Heart right ventricle (tissue), 16 donors: ENCODE measurements at regions not wholly inside any gene's neighbourhood (a gene's known extent, or its start where the extent isn't known, plus 50 kb on each side); places are given as distances from the start of the nearest gene placed in this dataset.
"Not testable (repeated sequence)": the region's sequence is repeated elsewhere in the genome, so short reads cannot be mapped to it uniquely, and the experiment has no call there.

Experiments used
- ATAC-seq, 8 donors: fragments of 200-7000 bp; cut with Tn5 transposase; one replicate each; pipeline ENCODE4 v1.9.1; 2020; ENCODE audit warnings: mild to moderate bottlenecking in 8 of 8, moderate library complexity in 8 of 8, moderate number of reproducible peaks in 1 of 8
- DNase-seq, 2 donors: peaks; one replicate each; pipeline ENCODE4 v3.0.0-alpha.2; 2020
- H3K27ac ChIP-seq, 10 donors: fragments of 200-600 bp; sonication (generic) in 2 of 10; one replicate each; pipeline versions ENCODE4 v1.5.0 to v1.8.0; 2020 to 2022; ENCODE audit warnings: mild to moderate bottlenecking in 3 of 10
- H3K27me3 ChIP-seq, 7 donors: fragments of 200-600 bp; one replicate each; pipeline ENCODE4 v1.8.0; 2021 to 2022; ENCODE audit warnings: mild to moderate bottlenecking in 2 of 7
- H3K36me3 ChIP-seq, 9 donors: fragments of 200-600 bp; sonication (generic) in 1 of 9; one replicate each; pipeline versions ENCODE4 v1.5.0 to v1.8.0; 2020 to 2022; ENCODE audit warnings: mild to moderate bottlenecking in 2 of 9
- H3K4me1 ChIP-seq, 9 donors: fragments of 200-600 bp; sonication (generic) in 1 of 9; one replicate each; pipeline versions ENCODE4 v1.5.0 to v1.8.0; 2020 to 2022; ENCODE audit warnings: mild to moderate bottlenecking in 4 of 9
- H3K4me3 ChIP-seq, 10 donors: fragments of 200-600 bp; sonication (generic) in 2 of 10; one replicate each; pipeline versions ENCODE4 v1.5.0 to v1.8.0; 2020 to 2022; ENCODE audit warnings: mild to moderate bottlenecking in 7 of 10, moderate library complexity in 2 of 10
- H3K9me3 ChIP-seq, 11 donors: fragments of 200-600 bp in 10 of 11; sonication (generic) in 2 of 11; one replicate each; pipeline versions ENCODE4 v1.5.0 to v1.8.0; 2013 to 2022; ENCODE audit warnings: mild to moderate bottlenecking in 2 of 11, control low read depth in 1 of 11, moderate library complexity in 1 of 11
- WGBS, 2 donors: extraction: QIAGEN DNeasy Blood & Tissue Kit; methylation state at CpG; one replicate each; pipeline ENCODE4 v1.1.7; 2013; ENCODE audit warnings: inconsistent platforms in 1 of 2; 5-methylcytosine and 5-hydroxymethylcytosine counted together
- intact Hi-C, 10 donors: fragments of 100-400 bp; cut with DNase I; formaldehyde crosslinking; loops; one replicate each; pipeline versions ENCODE4 v1.11.1 to v1.14.2; 2022
- TF ChIP-seq, protein P1 (sequence below), 9 donors: fragments of 200-600 bp; sonication (generic) in 2 of 9; IDR thresholded peaks; one replicate each; pipeline versions ENCODE4 v1.5.0 to v1.8.0; 2021 to 2022; ENCODE audit warnings: antibody characterized with exemption in 9 of 9, mild to moderate bottlenecking in 5 of 9, moderate library complexity in 1 of 9
- donor health status: Arrhythmogenic right ventricular cardiomyopathy.
- donor health status: ischemic (EF 13 %, LVEDD 7.1; RV severe dilation, severe dysfunction).
- donor health status: healthy with polysubstance abuse.
- donor health status: DM: no; HTN: yes; CAD: no.
- donor health status: DM: no; HTN: no; CAD: no.
- donor health status: ischemic (EF 25% LVEDD 6.9; RV normal size, moderate dysfunction).
- donor health status: ischemic (EF 25% LVEDD 5.7; RV mildly dilated, moderate dysfunction).
- donor health status: healthy.
- donor health status: DM: yes; HTN: yes; CAD: no.
- donor health status: Ischemic cardiomyopathy.
- donor health status: ischemic (EF 35%, LVEDD 5.7; RV mildly dilated, moderate dysfunction).
- donor health status: nonischemic (EF 11% LVEDD 7.7; RV severe dilation, severe dysfunction).
- donor health status: DM: yes; HTN: yes; CAD: no.
- donor health status: PGD.
- donor health status: ischemic (EF 29% LVEDD 5.4; RV normal size, mild dysfunction).
- donor health status: nonischemic (EF 23%, LVEDD 6.1; RV moderate dilation, normal function).

DNA sequence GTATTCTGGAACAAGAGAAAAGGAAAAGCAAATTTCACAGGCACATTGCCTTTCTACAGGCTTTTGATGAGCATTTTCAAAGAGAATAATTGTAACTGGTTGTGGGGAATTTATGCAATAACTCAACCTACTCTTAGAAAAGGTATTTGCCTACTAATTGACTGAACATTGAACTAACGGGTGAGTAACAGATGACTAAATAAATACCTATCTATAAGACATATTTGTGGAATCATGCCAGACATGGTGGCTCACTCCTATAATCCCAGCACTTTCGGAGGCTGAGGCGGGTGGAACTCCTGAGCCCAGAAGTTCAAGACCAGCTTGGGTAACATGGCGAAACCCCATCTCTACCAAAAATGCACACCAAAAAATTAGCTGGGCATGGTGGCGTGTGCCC lies 367.7 kb downstream of the CGGBP1 start:
- H3K27ac ChIP-seq, result no peak overlapping the region
- H3K36me3 ChIP-seq, result no peaks in the 10 kb centered on the region
- no peak overlapping the region for H3K4me3 ChIP-seq
- no peaks in the 10 kb centered on the region for H3K27me3 ChIP-seq
- ATAC-seq (no peak), DNase-seq (no peak)
- no peaks in the 10 kb centered on the region for H3K4me1 ChIP-seq
- TF ChIP-seq, protein P1, sequence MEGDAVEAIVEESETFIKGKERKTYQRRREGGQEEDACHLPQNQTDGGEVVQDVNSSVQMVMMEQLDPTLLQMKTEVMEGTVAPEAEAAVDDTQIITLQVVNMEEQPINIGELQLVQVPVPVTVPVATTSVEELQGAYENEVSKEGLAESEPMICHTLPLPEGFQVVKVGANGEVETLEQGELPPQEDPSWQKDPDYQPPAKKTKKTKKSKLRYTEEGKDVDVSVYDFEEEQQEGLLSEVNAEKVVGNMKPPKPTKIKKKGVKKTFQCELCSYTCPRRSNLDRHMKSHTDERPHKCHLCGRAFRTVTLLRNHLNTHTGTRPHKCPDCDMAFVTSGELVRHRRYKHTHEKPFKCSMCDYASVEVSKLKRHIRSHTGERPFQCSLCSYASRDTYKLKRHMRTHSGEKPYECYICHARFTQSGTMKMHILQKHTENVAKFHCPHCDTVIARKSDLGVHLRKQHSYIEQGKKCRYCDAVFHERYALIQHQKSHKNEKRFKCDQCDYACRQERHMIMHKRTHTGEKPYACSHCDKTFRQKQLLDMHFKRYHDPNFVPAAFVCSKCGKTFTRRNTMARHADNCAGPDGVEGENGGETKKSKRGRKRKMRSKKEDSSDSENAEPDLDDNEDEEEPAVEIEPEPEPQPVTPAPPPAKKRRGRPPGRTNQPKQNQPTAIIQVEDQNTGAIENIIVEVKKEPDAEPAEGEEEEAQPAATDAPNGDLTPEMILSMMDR (IDR thresholded peaks at IDR 0.05), result no peak
- WGBS, 2 donors, result 91 to 92% methylated on average over 5 of the region's 5 CpGs
- H3K9me3 ChIP-seq, result no peaks in the 10 kb centered on the region
- intact Hi-C loops, result no loop called here

DNA sequence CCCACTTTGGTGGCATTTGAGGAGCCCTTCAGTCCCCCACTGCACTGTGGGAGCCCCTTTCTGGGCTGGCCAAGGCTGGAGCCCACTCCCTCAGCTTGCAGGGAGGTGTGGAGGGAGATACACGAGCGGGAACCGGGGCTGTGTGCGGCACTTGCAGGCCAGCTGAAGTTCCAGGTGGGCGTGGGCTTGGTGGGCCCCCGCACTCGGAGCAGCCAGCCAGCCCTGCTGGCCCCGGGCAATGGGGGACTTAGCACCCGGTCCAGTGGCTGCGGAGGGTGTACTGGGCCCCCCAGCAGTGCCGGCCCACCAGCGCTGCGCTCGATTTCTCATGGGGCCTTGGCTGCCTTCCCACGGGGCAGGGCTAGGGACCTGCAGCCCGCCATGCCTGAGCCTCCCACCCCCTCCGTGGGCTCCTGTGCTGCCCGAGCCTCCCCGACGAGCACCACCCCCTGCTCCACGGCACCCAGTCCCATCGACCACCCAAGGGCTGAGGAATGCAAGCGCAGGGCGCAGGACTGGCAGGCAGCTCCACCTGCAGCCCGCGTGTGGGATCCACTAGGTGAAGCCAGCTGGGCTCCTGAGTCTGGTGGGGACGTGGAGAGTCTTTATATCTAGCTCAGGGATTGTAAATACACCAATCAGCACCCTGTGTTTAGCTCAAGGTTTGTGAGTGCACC lies 379.7 kb downstream of the CGGBP1 start:
- H3K4me1 ChIP-seq, H3K27ac ChIP-seq, H3K27me3 ChIP-seq, DNase-seq, ATAC-seq, H3K9me3 ChIP-seq, H3K36me3 ChIP-seq, H3K4me3 ChIP-seq, intact Hi-C loops: not testable (repeated sequence)
- 91% methylated on average over 24 to 27 of the region's 27 CpGs for WGBS, 2 donors

DNA sequence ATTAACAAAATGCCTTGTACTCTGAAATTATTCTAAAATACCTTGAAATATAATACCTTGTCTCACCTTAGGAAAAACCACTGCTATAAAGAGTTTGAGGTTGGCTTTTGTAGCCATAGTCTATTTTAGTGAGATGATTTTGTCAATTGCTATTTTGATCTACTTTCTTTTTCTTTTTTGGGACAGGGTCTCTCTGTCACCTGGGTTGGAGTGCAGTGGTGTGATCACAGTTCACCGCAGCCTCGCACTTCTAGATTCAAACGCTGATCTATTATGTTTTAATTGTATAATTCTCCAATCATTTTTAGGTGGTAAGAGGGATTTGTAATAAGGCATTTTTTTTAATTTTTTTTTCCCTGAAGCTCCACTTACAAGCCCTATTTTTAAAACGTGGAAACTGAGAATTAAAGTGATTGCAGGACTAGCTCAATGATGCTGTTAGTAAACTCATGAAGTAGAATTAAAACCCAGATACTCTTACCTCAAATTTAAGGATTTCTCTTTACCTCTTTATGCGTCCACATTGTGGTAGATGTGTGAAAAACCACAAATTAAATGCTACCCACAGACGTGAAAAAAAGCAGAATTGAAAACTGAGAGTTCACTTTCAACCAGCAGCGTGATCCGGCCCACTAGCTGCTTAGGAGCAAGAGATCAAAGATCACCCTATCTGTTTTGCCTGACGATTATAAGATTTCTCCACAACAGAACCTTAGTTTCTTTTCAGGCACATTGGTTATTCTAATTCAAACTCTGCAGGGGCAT lies 384.2 kb downstream of the CGGBP1 start:
- intact Hi-C loops, result no loop called here
- no peak for ATAC-seq
- no peaks in the 10 kb centered on the region for H3K36me3 ChIP-seq
- H3K27me3 ChIP-seq, result no peaks in the 10 kb centered on the region
- H3K4me1 ChIP-seq, result no peaks in the 10 kb centered on the region
- WGBS, 2 donors, result 67 to 71% methylated on average over 9 of the region's 9 CpGs
- H3K4me3 ChIP-seq, result no peak overlapping the region
- DNase-seq, result no peak
- H3K27ac ChIP-seq, result no peak overlapping the region
- TF ChIP-seq, protein P1 (IDR thresholded peaks at IDR 0.05), result no peak
- no peaks in the 10 kb centered on the region for H3K9me3 ChIP-seq

DNA sequence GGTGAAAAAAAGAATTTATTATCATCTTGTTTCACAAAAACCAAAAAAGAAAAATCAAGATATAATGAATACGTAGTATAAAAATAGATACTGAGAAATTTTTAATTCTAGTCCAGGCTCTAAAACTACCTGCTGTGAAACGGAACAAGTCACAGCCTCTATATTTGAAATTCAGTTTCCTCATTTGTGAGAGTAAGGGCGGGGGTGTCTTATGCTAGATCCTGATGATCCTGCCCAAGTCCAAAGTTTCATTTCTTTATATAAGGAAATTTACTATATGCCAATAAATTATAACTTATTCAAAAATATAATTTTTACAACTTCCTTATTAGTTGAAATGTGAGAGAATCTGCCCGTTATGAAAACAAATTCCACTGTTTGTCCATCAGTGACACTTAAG lies 385.7 kb downstream of the CGGBP1 start:
- H3K4me1 ChIP-seq, result no peaks in the 10 kb centered on the region
- no peaks in the 10 kb centered on the region for H3K27me3 ChIP-seq
- no peak for DNase-seq
- no peak overlapping the region for H3K27ac ChIP-seq
- no peaks in the 10 kb centered on the region for H3K9me3 ChIP-seq
- 80 to 82% methylated on average over 4 of the region's 4 CpGs for WGBS, 2 donors
- TF ChIP-seq, protein P1 (IDR thresholded peaks at IDR 0.05), result no peak
- no peaks in the 10 kb centered on the region for H3K36me3 ChIP-seq
- ATAC-seq, result no peak
- no peak overlapping the region for H3K4me3 ChIP-seq
- intact Hi-C loops, result no loop called here

DNA sequence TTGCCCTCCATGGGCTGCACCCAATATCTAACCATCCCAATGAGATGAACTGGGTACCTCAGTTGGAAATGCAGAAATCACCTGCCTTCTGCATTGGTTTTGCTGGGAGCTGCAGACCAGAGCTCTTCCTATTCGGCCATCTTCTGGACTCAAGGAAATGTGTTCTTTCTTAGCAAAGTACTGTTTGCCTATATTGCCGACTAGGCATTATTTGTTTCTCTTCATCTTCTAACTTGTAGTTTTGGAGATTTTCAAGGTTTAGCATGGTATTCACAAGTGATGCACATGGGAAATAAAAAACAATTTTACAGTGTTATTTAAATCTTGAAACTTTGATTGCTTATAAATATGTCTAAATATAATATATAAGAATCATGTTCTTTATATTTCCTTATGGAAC lies 377.8 kb upstream of the POU1F1 start:
- no peak for ATAC-seq
- 89 to 91% methylated on average over 2 of the region's 2 CpGs for WGBS, 2 donors
- intact Hi-C loops, result no loop called here
- H3K27me3 ChIP-seq, result peaks cover 0 to 5% (median 0%) of the 10 kb centered on the region in 7 donors
- H3K36me3 ChIP-seq, result no peaks in the 10 kb centered on the region
- no peaks in the 10 kb centered on the region for H3K4me1 ChIP-seq
- H3K4me3 ChIP-seq, result no peak overlapping the region
- no peak overlapping the region for H3K27ac ChIP-seq
- DNase-seq, result no peak
- H3K9me3 ChIP-seq, result peaks cover 0 to 3% (median 0%) of the 10 kb centered on the region in 11 donors
- TF ChIP-seq, protein P1 (IDR thresholded peaks at IDR 0.05), result no peak

DNA sequence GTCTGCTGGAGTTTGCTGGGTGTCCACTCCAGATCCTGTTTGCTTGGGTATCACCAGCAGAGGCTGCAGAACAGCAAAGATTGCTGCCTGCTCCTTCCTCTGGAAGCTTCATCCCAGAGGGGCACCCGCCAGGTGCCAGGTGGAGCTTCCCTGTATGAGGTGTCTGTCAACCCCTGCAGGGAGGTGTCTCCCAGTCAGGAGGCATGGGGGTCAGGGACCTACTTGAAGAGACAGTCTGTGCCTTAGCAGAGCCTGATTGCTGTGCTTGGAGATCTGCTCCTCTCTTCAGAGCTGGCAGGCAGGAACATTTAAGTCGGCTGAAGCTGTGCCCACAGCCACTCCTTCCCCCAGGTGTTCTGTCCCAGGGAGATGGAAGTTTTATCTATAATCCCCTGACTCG lies 376.8 kb upstream of the POU1F1 start:
- ATAC-seq, DNase-seq, H3K27ac ChIP-seq, H3K36me3 ChIP-seq, H3K4me3 ChIP-seq, intact Hi-C loops, H3K4me1 ChIP-seq, H3K9me3 ChIP-seq, H3K27me3 ChIP-seq: not testable (repeated sequence)
- WGBS, 2 donors, result 75 to 82% methylated on average over 3 of the region's 3 CpGs
